ENCODE measurements at regions not wholly inside any gene's neighbourhood (a gene's known extent, or its start where the extent isn't known, plus 50 kb on each side); places are given as distances from the start of the nearest gene placed in this dataset.

DNA sequence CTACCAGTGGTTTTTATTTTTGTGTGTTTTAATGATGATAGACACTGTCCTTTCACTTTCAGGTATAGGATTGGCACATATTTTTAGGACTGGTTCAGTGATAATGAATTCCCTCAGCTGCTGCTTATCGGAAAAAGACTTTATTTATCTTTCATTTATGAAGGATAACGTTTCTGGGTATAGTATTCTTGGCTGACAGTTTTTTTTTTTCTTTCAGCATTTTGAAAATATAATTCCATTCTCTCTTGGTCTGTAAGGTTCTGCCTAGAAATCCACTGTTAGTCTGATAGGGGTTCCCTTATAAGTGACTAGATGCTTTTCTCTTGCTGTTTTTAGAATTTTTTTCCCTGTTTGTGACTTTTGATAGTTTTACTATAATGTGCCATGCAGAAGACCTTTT, 313.1 kb downstream of the TENT5A start:
- no peak overlapping the region for H3K4me3 ChIP-seq (ENCODE audit: low read depth, low read length)
- TF ChIP-seq MYC (IDR thresholded peaks at IDR 0.05; ENCODE audit: low read depth, low read length), result no peak
- TF ChIP-seq, protein P1, sequence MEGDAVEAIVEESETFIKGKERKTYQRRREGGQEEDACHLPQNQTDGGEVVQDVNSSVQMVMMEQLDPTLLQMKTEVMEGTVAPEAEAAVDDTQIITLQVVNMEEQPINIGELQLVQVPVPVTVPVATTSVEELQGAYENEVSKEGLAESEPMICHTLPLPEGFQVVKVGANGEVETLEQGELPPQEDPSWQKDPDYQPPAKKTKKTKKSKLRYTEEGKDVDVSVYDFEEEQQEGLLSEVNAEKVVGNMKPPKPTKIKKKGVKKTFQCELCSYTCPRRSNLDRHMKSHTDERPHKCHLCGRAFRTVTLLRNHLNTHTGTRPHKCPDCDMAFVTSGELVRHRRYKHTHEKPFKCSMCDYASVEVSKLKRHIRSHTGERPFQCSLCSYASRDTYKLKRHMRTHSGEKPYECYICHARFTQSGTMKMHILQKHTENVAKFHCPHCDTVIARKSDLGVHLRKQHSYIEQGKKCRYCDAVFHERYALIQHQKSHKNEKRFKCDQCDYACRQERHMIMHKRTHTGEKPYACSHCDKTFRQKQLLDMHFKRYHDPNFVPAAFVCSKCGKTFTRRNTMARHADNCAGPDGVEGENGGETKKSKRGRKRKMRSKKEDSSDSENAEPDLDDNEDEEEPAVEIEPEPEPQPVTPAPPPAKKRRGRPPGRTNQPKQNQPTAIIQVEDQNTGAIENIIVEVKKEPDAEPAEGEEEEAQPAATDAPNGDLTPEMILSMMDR (IDR thresholded peaks at IDR 0.05; ENCODE audit: low read depth, low read length), result no peak
- TF ChIP-seq POLR2A (IDR thresholded peaks at IDR 0.05; ENCODE audit: extremely low read depth, insufficient read length), result no peak
- TF ChIP-seq, protein P2, sequence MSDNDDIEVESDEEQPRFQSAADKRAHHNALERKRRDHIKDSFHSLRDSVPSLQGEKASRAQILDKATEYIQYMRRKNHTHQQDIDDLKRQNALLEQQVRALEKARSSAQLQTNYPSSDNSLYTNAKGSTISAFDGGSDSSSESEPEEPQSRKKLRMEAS (IDR thresholded peaks at IDR 0.05; ENCODE audit: low read depth, low read length), result no peak
- no peak for DNase-seq (ENCODE audit: low read depth)

DNA sequence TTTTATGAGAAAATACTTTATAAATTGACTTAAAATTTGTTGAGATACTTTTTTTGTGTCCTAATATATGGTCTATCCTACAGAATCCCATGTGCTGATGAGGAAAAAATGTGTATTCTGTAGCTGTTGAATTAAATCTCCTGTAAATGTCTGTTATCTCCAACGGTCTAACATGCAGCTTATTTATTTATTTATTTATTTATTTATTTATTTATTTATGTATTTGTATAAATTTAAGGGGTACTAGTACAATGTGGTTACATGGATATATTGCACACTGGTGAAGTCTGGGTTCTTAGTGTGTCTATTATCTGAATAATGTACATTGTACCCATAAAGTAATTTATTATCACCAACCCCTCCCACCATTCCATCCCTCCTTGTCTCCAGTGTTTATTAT, 315.5 kb downstream of the TENT5A start:
- DNase-seq (ENCODE audit: low read depth), result no peak

DNA sequence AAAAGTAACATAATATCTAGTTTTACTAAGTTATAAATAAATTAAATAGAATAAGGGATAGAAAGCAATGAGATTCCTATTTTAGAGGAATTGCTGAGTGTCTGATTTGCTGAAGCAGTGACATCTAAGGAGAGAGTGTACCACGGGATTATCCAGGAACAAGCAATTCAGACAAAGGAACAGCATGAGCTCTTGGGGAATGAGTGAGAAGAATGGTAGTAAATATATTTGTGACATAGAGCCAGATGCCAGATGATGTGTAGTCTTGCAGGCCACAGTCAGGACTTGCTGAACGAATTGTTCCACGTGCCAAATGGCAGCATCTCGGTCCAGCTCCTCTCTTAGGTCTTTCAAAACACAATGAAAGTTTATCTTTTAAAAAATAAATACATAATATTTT, 339.2 kb downstream of the TENT5A start:
- DNase-seq (ENCODE audit: low read depth), result no peak
- H3K4me3 ChIP-seq (ENCODE audit: low read depth, low read length), result no peak overlapping the region
- TF ChIP-seq, protein P1 (IDR thresholded peaks at IDR 0.05; ENCODE audit: low read depth, low read length), result no peak

More for the DNA sequence above, 315.5 kb downstream of the TENT5A start:
- H3K4me3 ChIP-seq (ENCODE audit: low read depth, low read length), result no peak overlapping the region
- TF ChIP-seq, protein P2 (IDR thresholded peaks at IDR 0.05; ENCODE audit: low read depth, low read length), result no peak
- no peak for TF ChIP-seq MYC (IDR thresholded peaks at IDR 0.05; ENCODE audit: low read depth, low read length)
- TF ChIP-seq, protein P1 (IDR thresholded peaks at IDR 0.05; ENCODE audit: low read depth, low read length), result no peak
- TF ChIP-seq POLR2A (IDR thresholded peaks at IDR 0.05; ENCODE audit: extremely low read depth, insufficient read length), result no peak

DNA sequence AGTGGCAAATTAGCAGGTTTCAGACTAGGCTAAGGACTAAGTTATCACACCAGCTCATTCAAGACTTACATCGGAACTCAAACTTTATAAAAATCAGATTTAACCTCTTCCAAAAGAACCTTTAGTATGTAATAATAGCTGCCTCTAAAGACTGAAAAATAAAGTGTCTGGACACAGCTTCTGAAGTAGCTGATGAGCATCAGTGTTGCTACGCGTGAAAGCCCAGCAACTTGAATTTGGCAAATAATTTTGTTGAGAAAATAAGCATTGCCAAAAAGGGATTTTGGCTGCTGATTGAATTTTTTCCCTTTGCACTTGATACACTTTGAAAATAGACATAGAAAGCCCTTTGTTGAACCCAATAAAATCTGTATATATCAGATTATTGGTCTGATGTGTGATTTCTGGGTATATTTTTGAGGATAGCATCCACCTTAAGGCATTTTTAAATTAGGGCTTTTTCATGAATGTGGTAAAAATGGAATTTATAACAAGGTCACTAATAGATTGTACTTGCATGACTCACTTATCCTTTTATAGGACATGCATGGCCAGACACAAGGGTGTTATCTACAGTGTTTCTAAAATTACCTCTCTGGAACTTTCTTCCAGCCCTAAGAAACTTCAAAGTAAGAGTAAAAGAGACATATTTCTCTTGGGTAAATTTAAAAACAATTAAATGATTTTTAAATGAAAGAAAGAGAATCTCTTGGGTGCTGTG, 350.4 kb downstream of the TENT5A start:
- DNase-seq (ENCODE audit: low read depth), result no peak
- TF ChIP-seq MYC (IDR thresholded peaks at IDR 0.05; ENCODE audit: low read depth, low read length) (no peak), POLR2A (IDR thresholded peaks at IDR 0.05; ENCODE audit: extremely low read depth, insufficient read length) (no peak)
- TF ChIP-seq, protein P1 (IDR thresholded peaks at IDR 0.05; ENCODE audit: low read depth, low read length), result no peak
- TF ChIP-seq, protein P2 (IDR thresholded peaks at IDR 0.05; ENCODE audit: low read depth, low read length), result no peak
- H3K4me3 ChIP-seq (ENCODE audit: low read depth, low read length), result no peak overlapping the region

DNA sequence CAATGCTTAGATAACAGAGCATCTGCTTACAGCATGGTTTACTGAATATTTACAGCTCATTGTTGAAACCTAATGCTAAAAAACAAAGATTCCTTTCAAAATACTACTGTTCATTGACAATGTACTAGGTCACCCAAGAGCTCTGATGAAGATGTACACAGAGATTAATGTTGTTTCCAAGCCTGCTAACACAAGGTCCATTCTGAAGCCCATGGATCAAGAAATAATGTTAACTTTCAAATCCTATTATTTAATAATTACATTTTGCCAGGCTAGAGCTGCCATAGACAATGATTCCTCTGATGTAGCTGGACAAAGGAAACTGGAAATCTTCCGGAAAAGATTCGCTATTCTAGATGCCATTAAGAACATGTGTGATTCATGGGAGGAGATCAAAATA, 355.6 kb downstream of the TENT5A start:
- no peak for DNase-seq (ENCODE audit: low read depth)
- H3K4me3 ChIP-seq (ENCODE audit: low read depth, low read length), result no peak overlapping the region
- no peak for TF ChIP-seq MYC (IDR thresholded peaks at IDR 0.05; ENCODE audit: low read depth, low read length)
- TF ChIP-seq, protein P1 (IDR thresholded peaks at IDR 0.05; ENCODE audit: low read depth, low read length), result no peak
- no peak for TF ChIP-seq POLR2A (IDR thresholded peaks at IDR 0.05; ENCODE audit: extremely low read depth, insufficient read length)
- TF ChIP-seq, protein P2 (IDR thresholded peaks at IDR 0.05; ENCODE audit: low read depth, low read length), result no peak

DNA sequence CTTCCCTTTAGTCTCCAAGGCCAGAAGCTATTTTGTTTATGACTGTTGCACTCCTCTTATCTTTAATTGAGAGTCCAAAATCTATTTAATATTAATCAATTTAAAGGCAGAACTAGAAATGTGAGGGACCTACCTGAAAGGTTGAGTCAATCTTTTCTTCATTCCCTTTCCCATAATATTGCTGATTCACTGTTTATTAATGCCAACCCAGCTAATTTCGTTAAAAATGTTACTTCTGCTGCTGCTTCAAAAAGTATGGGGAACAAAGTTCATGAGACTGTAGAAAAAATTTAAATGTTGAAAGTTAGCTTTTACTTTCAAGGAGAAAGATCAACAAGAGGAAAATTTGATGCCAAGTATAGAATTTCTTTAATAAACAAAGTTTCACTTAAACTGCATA, 365.3 kb downstream of the TENT5A start:
- no peak for DNase-seq (ENCODE audit: low read depth)
- TF ChIP-seq, protein P2 (IDR thresholded peaks at IDR 0.05; ENCODE audit: low read depth, low read length), result no peak
- TF ChIP-seq POLR2A (IDR thresholded peaks at IDR 0.05; ENCODE audit: extremely low read depth, insufficient read length) (no peak), MYC (IDR thresholded peaks at IDR 0.05; ENCODE audit: low read depth, low read length) (no peak)
- TF ChIP-seq, protein P1 (IDR thresholded peaks at IDR 0.05; ENCODE audit: low read depth, low read length), result no peak
- H3K4me3 ChIP-seq (ENCODE audit: low read depth, low read length), result no peak overlapping the region

Data from NB4 (cell line).